ENCODE measurements at regions not wholly inside any gene's neighbourhood (a gene's known extent, or its start where the extent isn't known, plus 50 kb on each side); places are given as distances from the start of the nearest gene placed in this dataset.

- H3K36me3 ChIP-seq: no peaks in the 10 kb centered on the region
- no peak overlapping the region for H3K4me3 ChIP-seq
- no peaks in the 10 kb centered on the region for H3K9me3 ChIP-seq
- intact Hi-C loops (cut with DNase I; ENCODE audit: low total_unique reads) (no loop called here), in situ Hi-C loops (cut with MboI; ENCODE audit: low sequenced_read_pairs in 4 of 4) (no loop called here)
- H3K27ac ChIP-seq: no peak overlapping the region
- no peak for ATAC-seq
- H3K4me1 ChIP-seq: no peaks in the 10 kb centered on the region
- no peak for DNase-seq
- no peaks in the 10 kb centered on the region for H3K27me3 ChIP-seq
- TF ChIP-seq POLR2A (IDR thresholded peaks at IDR 0.05) (no peak), CTCF (IDR thresholded peaks at IDR 0.05 in 4 of 5, conservative IDR thresholded peaks at IDR 0.05 in 1 of 5) (no peak)
Measured at GRCh38 chr7:32155712-32156111, 85.5 kb upstream of the PDE1C start.

- Histone ChIP-seq H3K36me3 (no peaks in the 10 kb centered on the region), H3K4me1 (no peaks in the 10 kb centered on the region)
- ATAC-seq: peak in 1 of 2 donors; percentile 41
Measured at GRCh38 chr7:32154797-32155196, 84.6 kb upstream of the PDE1C start.

GRCh38 chr7:32153006-32153405 is 82.8 kb upstream of the PDE1C start:
- intact Hi-C loops (cut with DNase I; ENCODE audit: low total_unique reads): no loop called here
- no peak for ATAC-seq
- in situ Hi-C loops (cut with MboI; ENCODE audit: low sequenced_read_pairs in 4 of 4): no loop called here

More at GRCh38 chr7:32154797-32155196, 84.6 kb upstream of the PDE1C start:
- TF ChIP-seq POLR2A (IDR thresholded peaks at IDR 0.05) (no peak), CTCF (IDR thresholded peaks at IDR 0.05 in 4 of 5, conservative IDR thresholded peaks at IDR 0.05 in 1 of 5) (no peak)
- H3K27ac ChIP-seq: no peak overlapping the region
- no peaks in the 10 kb centered on the region for H3K27me3 ChIP-seq
- in situ Hi-C loops (cut with MboI; ENCODE audit: low sequenced_read_pairs in 4 of 4) (no loop called here), intact Hi-C loops (cut with DNase I; ENCODE audit: low total_unique reads) (no loop called here)
- DNase-seq: peak in 1 of 2 donors; percentile 21
- H3K9me3 ChIP-seq: no peaks in the 10 kb centered on the region
- H3K4me3 ChIP-seq: no peak overlapping the region

GRCh38 chr7:32152576-32152975 is 82.4 kb upstream of the PDE1C start:
- in situ Hi-C loops (cut with MboI; ENCODE audit: low sequenced_read_pairs in 4 of 4) (no loop called here), intact Hi-C loops (cut with DNase I; ENCODE audit: low total_unique reads) (no loop called here)
- Histone ChIP-seq H3K27ac (no peak overlapping the region), H3K36me3 (no peaks in the 10 kb centered on the region), H3K9me3 (no peaks in the 10 kb centered on the region), H3K4me1 (no peaks in the 10 kb centered on the region), H3K4me3 (no peak overlapping the region), H3K27me3 (no peaks in the 10 kb centered on the region)
- TF ChIP-seq CTCF (IDR thresholded peaks at IDR 0.05 in 4 of 5, conservative IDR thresholded peaks at IDR 0.05 in 1 of 5) (no peak), POLR2A (IDR thresholded peaks at IDR 0.05) (no peak)
- DNase-seq (no peak), ATAC-seq (no peak)

More at GRCh38 chr7:32153006-32153405, 82.8 kb upstream of the PDE1C start:
- no peak overlapping the region for H3K4me3 ChIP-seq
- no peaks in the 10 kb centered on the region for H3K9me3 ChIP-seq
- H3K27ac ChIP-seq: no peak overlapping the region
- DNase-seq: no peak
- no peak for TF ChIP-seq POLR2A (IDR thresholded peaks at IDR 0.05)
- no peaks in the 10 kb centered on the region for H3K27me3 ChIP-seq
- H3K4me1 ChIP-seq: no peaks in the 10 kb centered on the region
- no peaks in the 10 kb centered on the region for H3K36me3 ChIP-seq

GRCh38 chr7:32150589-32150988 is 80.4 kb upstream of the PDE1C start:
- TF ChIP-seq CTCF (IDR thresholded peaks at IDR 0.05 in 4 of 5, conservative IDR thresholded peaks at IDR 0.05 in 1 of 5) (no peak), POLR2A (IDR thresholded peaks at IDR 0.05) (no peak)
- in situ Hi-C loops (cut with MboI; ENCODE audit: low sequenced_read_pairs in 4 of 4) (no loop called here), intact Hi-C loops (cut with DNase I; ENCODE audit: low total_unique reads) (no loop called here)
- H3K4me1 ChIP-seq: no peaks in the 10 kb centered on the region
- no peaks in the 10 kb centered on the region for H3K9me3 ChIP-seq
- H3K4me3 ChIP-seq: no peak overlapping the region
- no peaks in the 10 kb centered on the region for H3K27me3 ChIP-seq
- no peak for ATAC-seq
- no peaks in the 10 kb centered on the region for H3K36me3 ChIP-seq
- H3K27ac ChIP-seq: no peak overlapping the region
- DNase-seq: no peak

Data from gastrocnemius medialis (tissue), 4 donors.